ENCODE measurements at regions not wholly inside any gene's neighbourhood (a gene's known extent, or its start where the extent isn't known, plus 50 kb on each side); places are given as distances from the start of the nearest gene placed in this dataset.

GRCh38 chr20:41978246-41978790, 360.1 kb upstream of the CHD6 start:
- no peaks in the 10 kb centered on the region for H3K36me3 ChIP-seq
- no peak for DNase-seq (ENCODE audit: low read depth in 1 of 2, low spot score in 1 of 2)
- no peak overlapping the region for H3K27ac ChIP-seq
- no peaks in the 10 kb centered on the region for H3K27me3 ChIP-seq
- no peak for TF ChIP-seq CTCF (IDR thresholded peaks at IDR 0.05; ENCODE audit: low read depth, low read length)
- no peak overlapping the region for H3K4me3 ChIP-seq
- H3K9me3 ChIP-seq (ENCODE audit: low read depth) = no peaks in the 10 kb centered on the region
- no peaks in the 10 kb centered on the region for H3K4me1 ChIP-seq (ENCODE audit: low read depth)

GRCh38 chr20:41969656-41970055, 351.5 kb upstream of the CHD6 start:
- no peaks in the 10 kb centered on the region for H3K36me3 ChIP-seq
- TF ChIP-seq CTCF (IDR thresholded peaks at IDR 0.05; ENCODE audit: low read depth, low read length) = no peak

GRCh38 chr20:41960166-41960565, 342.0 kb upstream of the CHD6 start:
- no peaks in the 10 kb centered on the region for H3K9me3 ChIP-seq (ENCODE audit: low read depth)
- no peak overlapping the region for H3K4me3 ChIP-seq
- DNase-seq (ENCODE audit: low read depth in 1 of 2, low spot score in 1 of 2) = no peak
- no peaks in the 10 kb centered on the region for H3K4me1 ChIP-seq (ENCODE audit: low read depth)
- H3K27me3 ChIP-seq = no peaks in the 10 kb centered on the region
- no peaks in the 10 kb centered on the region for H3K36me3 ChIP-seq
- no peak overlapping the region for H3K27ac ChIP-seq
- TF ChIP-seq CTCF (IDR thresholded peaks at IDR 0.05; ENCODE audit: low read depth, low read length) = no peak

More at GRCh38 chr20:41969656-41970055, 351.5 kb upstream of the CHD6 start:
- Histone ChIP-seq H3K9me3 (ENCODE audit: low read depth) (no peaks in the 10 kb centered on the region), H3K4me3 (no peak overlapping the region), H3K27ac (no peak overlapping the region), H3K4me1 (ENCODE audit: low read depth) (peaks cover 3% of the 10 kb centered on the region), H3K27me3 (no peaks in the 10 kb centered on the region)
- no peak for DNase-seq (ENCODE audit: low read depth in 1 of 2, low spot score in 1 of 2)

- H3K4me1 ChIP-seq (ENCODE audit: low read depth) = no peaks in the 10 kb centered on the region
- no peak overlapping the region for H3K27ac ChIP-seq
- no peak for TF ChIP-seq CTCF (IDR thresholded peaks at IDR 0.05; ENCODE audit: low read depth, low read length)
- no peaks in the 10 kb centered on the region for H3K9me3 ChIP-seq (ENCODE audit: low read depth)
- DNase-seq (ENCODE audit: low read depth in 1 of 2, low spot score in 1 of 2) = no peak
- peaks cover 5% of the 10 kb centered on the region for H3K27me3 ChIP-seq
- no peaks in the 10 kb centered on the region for H3K36me3 ChIP-seq
- H3K4me3 ChIP-seq = no peak overlapping the region
Measured at GRCh38 chr20:41958391-41958790, 340.2 kb upstream of the CHD6 start.

GRCh38 chr20:41956338-41957074, 338.3 kb upstream of the CHD6 start:
- no peak overlapping the region for H3K27ac ChIP-seq
- no peak overlapping the region for H3K4me3 ChIP-seq
- H3K27me3 ChIP-seq = peaks cover 5% of the 10 kb centered on the region
- no peaks in the 10 kb centered on the region for H3K9me3 ChIP-seq (ENCODE audit: low read depth)
- no peaks in the 10 kb centered on the region for H3K4me1 ChIP-seq (ENCODE audit: low read depth)
- peak; percentile 23 to 37 for DNase-seq (ENCODE audit: low read depth in 1 of 2, low spot score in 1 of 2)
- TF ChIP-seq CTCF (IDR thresholded peaks at IDR 0.05; ENCODE audit: low read depth, low read length) = peak; percentile 43
- no peaks in the 10 kb centered on the region for H3K36me3 ChIP-seq

Data from cardiac muscle cell (in vitro differentiated cells and primary cell).